Thyroid gland (tissue), 4 donors: ENCODE measurements at regions not wholly inside any gene's neighbourhood (a gene's known extent, or its start where the extent isn't known, plus 50 kb on each side); places are given as distances from the start of the nearest gene placed in this dataset.

Experiments
- DNase-seq, 2 donors: peaks; one replicate each; pipeline ENCODE4 v3.0.0-alpha.2; 2019
- H3K27ac ChIP-seq, 3 donors: fragments of 200-600 bp; sonication (generic); 1 replicate in 2 of 3; 2 replicates in 1 of 3; pipeline ENCODE4 v1.5.1; 2016 to 2019; ENCODE audit warnings: mild to moderate bottlenecking in 1 of 3, moderate library complexity in 1 of 3
- H3K27me3 ChIP-seq: fragments of 200-600 bp; sonication (generic); one replicate; pipeline ENCODE4 v1.5.1; 2019
- H3K36me3 ChIP-seq, 2 donors: fragments of 200-600 bp; sonication (generic); one replicate each; pipeline ENCODE4 v1.5.1; 2016 to 2019
- H3K4me1 ChIP-seq, 2 donors: fragments of 200-600 bp; sonication (generic); one replicate each; pipeline ENCODE4 v1.5.1; 2017 to 2019
- H3K4me3 ChIP-seq, 3 donors: fragments of 200-600 bp; sonication (generic); replicated peaks in 1 of 3; 1 replicate in 2 of 3; 2 replicates in 1 of 3; pipeline ENCODE4 v1.5.1; 2016; ENCODE audit warnings: mild to moderate bottlenecking in 1 of 3
- H3K9me3 ChIP-seq: fragments of 200-600 bp; sonication (generic); one replicate; pipeline ENCODE4 v1.5.1; 2017
- CTCF ChIP-seq, 6 experiments: fragments of 200-600 bp in 3 of 6; fragments of 450-650 bp in 3 of 6; sonication (generic) in 3 of 6; IDR thresholded peaks; one replicate each; pipeline ENCODE4 v1.5.1; 2016 to 2019; ENCODE audit warnings: antibody characterized with exemption in 6 of 6, mild to moderate bottlenecking in 2 of 6, inconsistent platforms in 1 of 6, moderate library complexity in 1 of 6
- POLR2A ChIP-seq, 2 donors: fragments of 450-650 bp; IDR thresholded peaks; one replicate each; pipeline ENCODE4 v1.6.1; 2017; ENCODE audit warnings: antibody characterized with exemption in 2 of 2, mild to moderate bottlenecking in 2 of 2, moderate library complexity in 1 of 2
- WGBS, 2 donors: methylation state at CpG; one replicate each; pipeline ENCODE4 v1.1.5; 2017; 5-methylcytosine and 5-hydroxymethylcytosine counted together
- intact Hi-C: fragments of 100-400 bp; cut with DNase I; formaldehyde crosslinking; loops from one replicate; pipeline ENCODE4 v1.15.1; 2023

GRCh38 chr11:93067881-93068390 is 98.5 kb downstream of the MTNR1B start:
- intact Hi-C loops, result no loop called here
- Histone ChIP-seq H3K4me3 (no peak overlapping the region), H3K9me3 (no peaks in the 10 kb centered on the region), H3K36me3 (no peaks in the 10 kb centered on the region), H3K27ac (no peak overlapping the region), H3K4me1 (no peaks in the 10 kb centered on the region), H3K27me3 (no peaks in the 10 kb centered on the region)
- no peak for DNase-seq
- no peak for TF ChIP-seq POLR2A (IDR thresholded peaks at IDR 0.05)
- TF ChIP-seq CTCF (IDR thresholded peaks at IDR 0.05), result no peak

GRCh38 chr11:93072229-93072914 is 102.9 kb downstream of the MTNR1B start:
- 88 to 89% methylated on average over 1 of the region's 1 CpG for WGBS, 2 donors
- no peak for DNase-seq
- intact Hi-C loops, result no loop called here
- no peaks in the 10 kb centered on the region for H3K36me3 ChIP-seq
- H3K27ac ChIP-seq, result no peak overlapping the region
- H3K4me3 ChIP-seq, result no peak overlapping the region
- peaks cover 0 to 3% of the 10 kb centered on the region in 2 donors for H3K4me1 ChIP-seq
- no peaks in the 10 kb centered on the region for H3K27me3 ChIP-seq
- H3K9me3 ChIP-seq, result no peaks in the 10 kb centered on the region
- TF ChIP-seq POLR2A (IDR thresholded peaks at IDR 0.05) (no peak), CTCF (IDR thresholded peaks at IDR 0.05) (no peak)

GRCh38 chr11:93073026-93073425 is 103.6 kb downstream of the MTNR1B start:
- H3K27me3 ChIP-seq, result no peaks in the 10 kb centered on the region
- 66 to 73% methylated on average over 3 of the region's 3 CpGs for WGBS, 2 donors
- no peaks in the 10 kb centered on the region for H3K9me3 ChIP-seq
- no peak overlapping the region for H3K4me3 ChIP-seq
- no peaks in the 10 kb centered on the region for H3K36me3 ChIP-seq
- TF ChIP-seq CTCF (IDR thresholded peaks at IDR 0.05), result no peak
- no peak for TF ChIP-seq POLR2A (IDR thresholded peaks at IDR 0.05)
- DNase-seq, result no peak
- H3K27ac ChIP-seq, result no peak overlapping the region
- peaks cover 0 to 3% of the 10 kb centered on the region in 2 donors for H3K4me1 ChIP-seq
- intact Hi-C loops, result no loop called here

DNA sequence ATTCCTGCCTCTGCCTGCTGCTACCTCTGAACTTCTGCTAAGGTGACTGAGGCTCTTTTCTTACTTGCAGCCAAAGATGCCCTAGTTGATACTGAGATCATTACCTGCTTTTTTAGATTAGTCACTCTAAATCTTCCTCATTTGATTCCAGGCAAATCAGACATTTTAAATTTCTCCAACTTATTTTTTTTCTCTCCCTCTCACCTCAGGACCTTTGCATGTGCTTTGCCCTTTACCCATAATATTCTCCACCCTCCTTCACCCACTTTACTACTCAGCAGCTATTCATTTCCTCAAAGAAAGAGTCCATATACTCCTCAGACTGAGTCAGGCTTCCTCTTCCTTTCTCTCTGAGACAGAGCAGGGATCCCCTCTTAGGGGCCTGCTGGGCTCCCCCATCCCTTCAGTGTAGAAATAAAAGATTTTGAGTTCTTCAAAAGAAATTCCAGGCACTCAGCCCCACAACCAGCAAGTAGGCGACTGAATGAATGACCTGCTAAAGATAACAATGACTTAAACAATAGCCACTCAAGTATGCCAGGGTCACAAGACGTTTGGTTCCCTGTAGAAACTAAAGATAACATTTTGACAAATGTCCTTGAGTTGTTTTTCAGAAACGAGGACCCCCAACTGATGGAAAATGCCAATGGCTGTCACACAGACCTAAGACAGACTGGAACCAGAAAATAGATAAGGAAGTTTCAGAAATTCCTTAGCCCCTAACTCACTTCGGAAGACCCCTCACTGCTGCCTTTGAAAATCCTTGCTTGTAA is 104.2 kb downstream of the MTNR1B start:
- intact Hi-C loops, result no loop called here
- Histone ChIP-seq H3K36me3 (no peaks in the 10 kb centered on the region), H3K9me3 (no peaks in the 10 kb centered on the region), H3K27me3 (no peaks in the 10 kb centered on the region), H3K4me1 (peaks cover 0 to 3% of the 10 kb centered on the region in 2 donors), H3K4me3 (no peak overlapping the region), H3K27ac (no peak overlapping the region)
- no peak for TF ChIP-seq CTCF (IDR thresholded peaks at IDR 0.05)
- TF ChIP-seq POLR2A (IDR thresholded peaks at IDR 0.05), result no peak
- DNase-seq, result no peak
- WGBS, 2 donors, result 13 to 16% methylated on average over 4 of the region's 4 CpGs

- H3K4me3 ChIP-seq, result no peak overlapping the region
- H3K9me3 ChIP-seq, result no peaks in the 10 kb centered on the region
- no peak for DNase-seq
- intact Hi-C loops, result no loop called here
- H3K27me3 ChIP-seq, result no peaks in the 10 kb centered on the region
- TF ChIP-seq POLR2A (IDR thresholded peaks at IDR 0.05) (no peak), CTCF (IDR thresholded peaks at IDR 0.05) (no peak)
- no peak overlapping the region for H3K27ac ChIP-seq
- no peaks in the 10 kb centered on the region for H3K36me3 ChIP-seq
- peaks cover 0 to 3% of the 10 kb centered on the region in 2 donors for H3K4me1 ChIP-seq
- WGBS, 2 donors, result 87 to 91% methylated on average over 10 of the region's 10 CpGs
Observed at GRCh38 chr11:93074352-93074751, 104.9 kb downstream of the MTNR1B start.
